H1 (cell line): ENCODE measurements at regions not wholly inside any gene's neighbourhood (a gene's known extent, or its start where the extent isn't known, plus 50 kb on each side); places are given as distances from the start of the nearest gene placed in this dataset.
A peak's percentile ranks its signal among the peaks of the same experiment; 100 is the strongest.

Experiments
- CTCF ChIA-PET: fragments of 300-600 bp; sonication (Branson Sonifier 250); formaldehyde crosslinking; loops from one replicate; lab custom pipeline; 2021; ENCODE audit not compliant: partially characterized antibody; lab: Charles Lee
- POLR2A ChIA-PET: fragments of 300-600 bp; sonication (Branson Sonifier 250); formaldehyde crosslinking; loops from one replicate; lab custom pipeline; 2021; ENCODE audit warnings: inconsistent platforms; ENCODE audit not compliant: partially characterized antibody; lab: Charles Lee
- DNase-seq, 2 experiments: peaks; one replicate each; pipeline versions ENCODE4 v3.0.0 to v3.0.0-alpha.2; 2010 to 2022; ENCODE audit warnings: low spot score in 2 of 2, low read depth in 1 of 2, mixed read lengths in 1 of 2
- FAIRE-seq: peaks from 2 replicates; lab custom pipeline; 2011; peaks lifted over from hg19 to GRCh38; lab: Jason Lieb, UNC
- H2AFZ ChIP-seq: 2 replicates; pipeline ENCODE4 v1.8.1; 2012; ENCODE audit warnings: low read length, inconsistent platforms
- H2AK5ac ChIP-seq: 2 replicates; pipeline ENCODE4 v1.6.1; 2013; ENCODE audit warnings: low read depth, low read length
- H2BK120ac ChIP-seq: replicated peaks from 2 replicates; pipeline ENCODE3; 2013; ENCODE audit warnings: low read depth, low read length, inconsistent platforms
- H2BK12ac ChIP-seq: 2 replicates; pipeline ENCODE4 v1.6.1; 2013; ENCODE audit warnings: low read depth, low read length
- H2BK15ac ChIP-seq: 2 replicates; pipeline ENCODE4 v1.6.1; 2013; ENCODE audit warnings: low read length
- H2BK20ac ChIP-seq: 2 replicates; pipeline ENCODE4 v1.6.1; 2013; ENCODE audit warnings: low read length
- H2BK5ac ChIP-seq: 2 replicates; pipeline ENCODE4 v1.6.1; 2013; ENCODE audit warnings: low read depth, low read length
- H3K14ac ChIP-seq: 2 replicates; pipeline ENCODE4 v1.6.1; 2013; ENCODE audit warnings: inconsistent platforms; ENCODE audit not compliant: insufficient read length
- H3K18ac ChIP-seq: 2 replicates; pipeline ENCODE4 v1.6.1; 2013; ENCODE audit warnings: low read length; ENCODE audit errors: extremely low read depth
- H3K23ac ChIP-seq: 2 replicates; pipeline ENCODE4 v1.6.1; 2013; ENCODE audit warnings: inconsistent platforms; ENCODE audit not compliant: insufficient read length
- H3K23me2 ChIP-seq: 2 replicates; pipeline ENCODE4 v1.6.1; 2013; ENCODE audit warnings: low read depth, low read length
- H3K27ac ChIP-seq: 2 replicates; pipeline ENCODE4 v1.6.1; 2011; ENCODE audit warnings: low read depth, low read length, inconsistent platforms
- H3K27me3 ChIP-seq, 4 experiments: replicated peaks in 1 of 4; 1 replicate in 1 of 4; 2 replicates in 3 of 4; pipeline versions ENCODE4 v1.6.1 to v1.8.1; 2011 to 2013; ENCODE audit warnings: low read length in 3 of 4, mild to moderate bottlenecking in 3 of 4, inconsistent platforms in 2 of 4, mixed read lengths in 2 of 4, moderate library complexity in 1 of 4; ENCODE audit not compliant: control insufficient read depth in 3 of 4, insufficient read depth in 3 of 4; ENCODE audit errors: extremely low read depth in 1 of 4
- H3K36me3 ChIP-seq, 4 experiments: 2 replicates each; pipeline versions ENCODE4 v1.6.1 to v1.8.1; 2011 to 2013; ENCODE audit warnings: mild to moderate bottlenecking in 4 of 4, low read length in 3 of 4, moderate library complexity in 2 of 4, control low read depth in 1 of 4, inconsistent platforms in 1 of 4; ENCODE audit not compliant: insufficient read depth in 4 of 4, control insufficient read depth in 2 of 4
- H3K4ac ChIP-seq: replicated peaks from 2 replicates; pipeline ENCODE3; 2013; ENCODE audit warnings: low read length, low read depth, mixed read lengths, inconsistent platforms; ENCODE audit not compliant: insufficient read length
- H3K4me1 ChIP-seq, 4 experiments: replicated peaks in 1 of 4; 1 replicate in 1 of 4; 2 replicates in 3 of 4; pipeline versions ENCODE4 v1.6.1 to v1.8.1; 2011 to 2013; ENCODE audit warnings: low read length in 3 of 4, inconsistent platforms in 2 of 4, mixed read lengths in 1 of 4; ENCODE audit not compliant: insufficient read depth in 4 of 4, control insufficient read depth in 3 of 4
- H3K4me2 ChIP-seq, 2 experiments: 2 replicates each; pipeline versions ENCODE4 v1.6.1 to v1.8.1; 2011 to 2013; ENCODE audit warnings: low read depth in 2 of 2, low read length in 2 of 2, control low read depth in 1 of 2, inconsistent platforms in 1 of 2, mild to moderate bottlenecking in 1 of 2; ENCODE audit not compliant: insufficient read depth in 1 of 2
- H3K4me3 ChIP-seq, 4 experiments: fragments of 200-600, 300-600 bp in 1 of 4; sonication (generic), shearing (Covaris generic), sonication (Bioruptor Twin) in 1 of 4; 2 replicates each; pipeline versions ENCODE4 v1.5.1 to v1.8.1; 2011 to 2016; ENCODE audit warnings: low read length in 4 of 4, low read depth in 3 of 4, control low read depth in 2 of 4, inconsistent platforms in 2 of 4, mild to moderate bottlenecking in 2 of 4, mixed read lengths in 1 of 4, moderate library complexity in 1 of 4; ENCODE audit not compliant: insufficient read depth in 2 of 4; ENCODE audit errors: extremely low read depth in 1 of 4
- H3K56ac ChIP-seq: replicated peaks from 2 replicates; pipeline ENCODE3; 2013; ENCODE audit warnings: low read depth, mild to moderate bottlenecking, mixed read lengths, low read length, inconsistent platforms; ENCODE audit not compliant: insufficient read length
- H3K79me1 ChIP-seq: 2 replicates; pipeline ENCODE4 v1.6.1; 2013; ENCODE audit warnings: low read depth, low read length, control low read depth
- H3K79me2 ChIP-seq, 2 experiments: 2 replicates each; pipeline versions ENCODE4 v1.6.1 to v1.8.1; 2012 to 2013; ENCODE audit warnings: low read length in 2 of 2, mild to moderate bottlenecking in 2 of 2, inconsistent platforms in 1 of 2; ENCODE audit not compliant: insufficient read depth in 2 of 2, control insufficient read depth in 1 of 2
- H3K9ac ChIP-seq, 4 experiments: replicated peaks in 1 of 4; 1 replicate in 1 of 4; 2 replicates in 3 of 4; pipeline versions ENCODE4 v1.6.1 to v1.8.1; 2011 to 2013; ENCODE audit warnings: low read depth in 3 of 4, low read length in 3 of 4, control low read depth in 2 of 4, mild to moderate bottlenecking in 2 of 4, moderate library complexity in 2 of 4, inconsistent platforms in 1 of 4; ENCODE audit errors: extremely low read depth in 1 of 4
- H3K9me3 ChIP-seq, 2 experiments: 2 replicates each; pipeline versions ENCODE4 v1.6.1 to v1.8.1; 2012 to 2013; ENCODE audit warnings: mild to moderate bottlenecking in 2 of 2, moderate library complexity in 2 of 2, control low read depth in 1 of 2, inconsistent platforms in 1 of 2, low read depth in 1 of 2, low read length in 1 of 2, mixed read lengths in 1 of 2; ENCODE audit not compliant: insufficient read depth in 2 of 2
- H4K20me1 ChIP-seq, 2 experiments: replicated peaks in 1 of 2; 2 replicates each; pipeline versions ENCODE3 to v1.8.1; 2011 to 2013; ENCODE audit warnings: inconsistent platforms in 2 of 2, low read length in 2 of 2, mild to moderate bottlenecking in 1 of 2; ENCODE audit not compliant: insufficient read depth in 2 of 2, control insufficient read depth in 1 of 2
- H4K5ac ChIP-seq: 2 replicates; pipeline ENCODE4 v1.6.1; 2013; ENCODE audit warnings: low read length, low read depth, mixed read lengths, inconsistent platforms; ENCODE audit not compliant: insufficient read length
- H4K8ac ChIP-seq: 2 replicates; pipeline ENCODE4 v1.8.0; 2013; ENCODE audit warnings: mild to moderate bottlenecking, moderate library complexity, low read length, inconsistent platforms; ENCODE audit not compliant: insufficient read depth; ENCODE audit errors: extremely low read depth
- H4K91ac ChIP-seq: replicated peaks from 2 replicates; pipeline ENCODE3; 2013; ENCODE audit warnings: low read length, mixed read lengths, inconsistent platforms; ENCODE audit not compliant: insufficient read length
- CBX5 ChIP-seq: fragments of 300-800, 300-1000 bp; sonication (generic); IDR thresholded peaks from 2 replicates; pipeline ENCODE4 v1.7.1; 2016; ENCODE audit warnings: antibody characterized with exemption, low read length, low read depth
- CREB1 ChIP-seq: IDR thresholded peaks from 2 replicates; pipeline ENCODE4 v1.6.1; 2012; ENCODE audit warnings: inconsistent platforms
- JUND ChIP-seq: IDR thresholded peaks from 2 replicates; pipeline ENCODE4 v1.6.1; 2011; ENCODE audit warnings: mild to moderate bottlenecking, improper control_type of control experiment, low read length
- KDM5A ChIP-seq: fragments of 200-600 bp; IDR thresholded peaks from 2 replicates; pipeline ENCODE4 v1.7.1; 2012; ENCODE audit warnings: mild to moderate bottlenecking, low read length, inconsistent platforms, mixed read lengths
- MAX ChIP-seq: IDR thresholded peaks from 2 replicates; pipeline ENCODE4 v1.6.1; 2012; ENCODE audit warnings: inconsistent platforms
- PHF8 ChIP-seq: fragments of 200-600 bp; sonication (generic); conservative IDR thresholded peaks from 2 replicates; pipeline ENCODE4 v1.7.1; 2012; ENCODE audit warnings: low read depth, mild to moderate bottlenecking, inconsistent platforms, low read length, moderate library complexity
- RXRA ChIP-seq: IDR thresholded peaks from 2 replicates; pipeline ENCODE4 v1.6.1; 2011; ENCODE audit warnings: low read depth, mild to moderate bottlenecking, low read length, moderate library complexity; ENCODE audit not compliant: insufficient read depth
- SAP30 ChIP-seq: fragments of 300-600 bp; sonication (generic); IDR thresholded peaks from 2 replicates; pipeline ENCODE4 v1.7.1; 2012; ENCODE audit warnings: low read length, moderate library complexity, mild to moderate bottlenecking, inconsistent platforms; ENCODE audit not compliant: insufficient read depth, insufficient replicate concordance
- SP2 ChIP-seq: IDR thresholded peaks from 2 replicates; pipeline ENCODE4 v1.6.1; 2012; ENCODE audit warnings: mild to moderate bottlenecking, low read length, inconsistent platforms
- SUZ12 ChIP-seq: fragments of 200-600 bp; sonication (generic); IDR thresholded peaks from 2 replicates; pipeline ENCODE4 v1.6.1; 2012; ENCODE audit warnings: mild to moderate bottlenecking, inconsistent platforms, low read length, moderate library complexity, mixed read lengths
- USF2 ChIP-seq: IDR thresholded peaks from 2 replicates; pipeline ENCODE4 v1.6.1; 2011; ENCODE audit warnings: low read length, improper control_type of control experiment
- WGBS, 2 experiments: shearing (Covaris generic) in 1 of 2; methylation state at CpG; one replicate each; pipeline versions ENCODE4 v1.1.6 to v1.1.7; 2013 to 2015; ENCODE audit warnings: low lambda C conversion rate in 2 of 2, mixed read lengths in 2 of 2, inconsistent platforms in 1 of 2, low coverage in 1 of 2, missing lambda C conversion rate in 1 of 2; ENCODE audit not compliant: insufficient replicate concordance in 2 of 2, insufficient coverage in 1 of 2, insufficient read length in 1 of 2; ENCODE audit errors: extremely low coverage in 1 of 2, missing lambda C conversion rate in 1 of 2; 5-methylcytosine and 5-hydroxymethylcytosine counted together

GRCh38 chr5:73311291-73312110, 137.1 kb downstream of the FOXD1 start:
- Histone ChIP-seq H3K4me3 (peak overlapping the region; percentile 26 to 58 (median 40); a peak in 7 of 8 replicates), H3K4ac (no peak overlapping the region), H2BK5ac (no peak overlapping the region; the same call in 1 of the 2 replicates), H3K14ac (no peak overlapping the region), H3K27ac (no peak overlapping the region), H2AFZ (peak overlapping the region; percentile 71), H4K8ac (no peak overlapping the region), H4K20me1 (no peaks in the 10 kb centered on the region), H3K79me2 (no peaks in the 10 kb centered on the region), H3K4me2 (peak overlapping the region; percentile 88 to 93), H4K5ac (no peak overlapping the region), H3K23me2 (peaks cover 4% of the 10 kb centered on the region), H3K27me3 (peaks cover 8 to 56% (median 47%) of the 10 kb centered on the region in 4 experiments), H3K56ac (no peak overlapping the region), H3K79me1 (no peaks in the 10 kb centered on the region), H2BK12ac (peak overlapping the region; percentile 73; the same call in 1 of the 2 replicates), H3K23ac (no peak overlapping the region), H2BK15ac (peak overlapping the region; percentile 19; the same call in 1 of the 2 replicates), H2BK20ac (no peak overlapping the region), H3K4me1 (peaks cover 0 to 13% (median 3%) of the 10 kb centered on the region in 4 experiments; a peak in 4 of 7 replicates), H4K91ac (peak overlapping the region; percentile 59), H3K18ac (peak overlapping the region; percentile 34; the same call in 1 of the 2 replicates), H3K9me3 (no peaks in the 10 kb centered on the region), H2AK5ac (no peak overlapping the region), H3K36me3 (no peaks in the 10 kb centered on the region), H3K9ac (no peak overlapping the region), H2BK120ac (no peak overlapping the region)
- DNase-seq (peak in 1 of 2 experiments; percentile 71), FAIRE-seq (no peak)
- WGBS, 2 experiments, result 9% methylated on average over 30 of the region's 31 CpGs; no CpG with 5 or more reads in 1 of the 2 experiments
- ChIA-PET POLR2A (no interaction called here), CTCF (interaction anchor here (0.8 to 4.6 kb wide), 17 partner anchors 8 to 225 kb away, joined by 3 to 28 read pairs (median 4); no protein-coding TSS in a partner anchor)
- no peak for TF ChIP-seq PHF8
- no peak for TF ChIP-seq SP2
- no peak for TF ChIP-seq SAP30
- TF ChIP-seq KDM5A, result no peak
- TF ChIP-seq USF2, result no peak
- 0 out of 2 replicates have a peak, but pooled peaks have one; percentile 18 for TF ChIP-seq MAX
- no peak for TF ChIP-seq RXRA
- 0 out of 2 replicates have a peak, but pooled peaks have one; percentile 8 for TF ChIP-seq CREB1
- peak; percentile 73 for TF ChIP-seq SUZ12
- TF ChIP-seq CBX5, result no peak
- TF ChIP-seq JUND, result peak; percentile 83
